K562 (cell line): ENCODE measurements at regions not wholly inside any gene's neighbourhood (a gene's known extent, or its start where the extent isn't known, plus 50 kb on each side); places are given as distances from the start of the nearest gene placed in this dataset.

Experiments used
- ARID2 ChIP-seq: fragments of 450-650 bp; IDR thresholded peaks from 2 replicates; pipeline ENCODE4 v1.6.1; 2017; ENCODE audit warnings: antibody characterized with exemption, mild to moderate bottlenecking
- DACH1 ChIP-seq: fragments of 450-650 bp; IDR thresholded peaks from 2 replicates; pipeline ENCODE4 v1.6.1; 2018; ENCODE audit not compliant: partially characterized antibody
- NR0B1 ChIP-seq: fragments of 450-650 bp; IDR thresholded peaks from one replicate; pipeline ENCODE4 v1.6.1; 2018; ENCODE audit warnings: mild to moderate bottlenecking, moderate library complexity; ENCODE audit not compliant: partially characterized antibody
- SNRNP70 ChIP-seq: fragments of 200-400 bp; formaldehyde crosslinking; optimal IDR thresholded peaks from 2 replicates; pipeline ENCODE3; 2017; ENCODE audit warnings: low read depth, low read length
- TAF1 ChIP-seq: IDR thresholded peaks from 2 replicates; pipeline ENCODE4 v1.6.1; 2011; ENCODE audit warnings: mild to moderate bottlenecking, low read length, moderate library complexity; ENCODE audit not compliant: insufficient read depth, control insufficient read depth, severe bottlenecking; ENCODE audit errors: extremely low read depth
- TFAP4 ChIP-seq: sonication (generic); formaldehyde crosslinking; IDR thresholded peaks from 2 replicates; pipeline ENCODE4 v1.8.0; 2022; ENCODE audit warnings: missing genetic modification reagents, mild to moderate bottlenecking, moderate library complexity, borderline replicate concordance
- THRA ChIP-seq: fragments of 450-650 bp; IDR thresholded peaks from 2 replicates; pipeline ENCODE4 v1.6.1; 2017; ENCODE audit warnings: mild to moderate bottlenecking, moderate library complexity
- THRB ChIP-seq: fragments of 450-650 bp; formaldehyde crosslinking; conservative IDR thresholded peaks from 2 replicates; pipeline ENCODE4 v1.4.0; 2022; ENCODE audit warnings: mild to moderate bottlenecking, missing genetic modification characterization
- TSC22D4 ChIP-seq: fragments of 450-650 bp; IDR thresholded peaks from 2 replicates; pipeline ENCODE4 v1.6.1; 2016; ENCODE audit warnings: missing genetic modification characterization, missing biosample characterization, control low read depth
- ZNF143 ChIP-seq: sonication (generic); formaldehyde crosslinking; IDR thresholded peaks from 2 replicates; pipeline ENCODE4 v1.9.0; 2022; ENCODE audit warnings: mild to moderate bottlenecking, missing genetic modification reagents
- ZNF354B ChIP-seq: fragments of 250-450 bp; sonication (Bioruptor Pico); IDR thresholded peaks from 2 replicates; pipeline ENCODE4 v1.4.0; 2020
- ZNF639 ChIP-seq, 2 experiments: fragments of 200-800 bp in 1 of 2; sonication (Bioruptor generic) in 1 of 2; sonication (generic) in 1 of 2; formaldehyde crosslinking in 1 of 2; IDR thresholded peaks in 1 of 2; conservative IDR thresholded peaks in 1 of 2; 2 replicates each; pipeline versions ENCODE4 v1.5.0 to v1.6.1; 2016 to 2020; ENCODE audit warnings: missing compliant biosample characterization in 1 of 2, missing genetic modification characterization in 1 of 2, missing genetic modification reagents in 1 of 2
- TF ChIP-seq, protein P1 (sequence below): fragments of 250-450 bp; sonication (Bioruptor Pico); IDR thresholded peaks from 2 replicates; pipeline ENCODE4 v1.5.0; 2021

DNA sequence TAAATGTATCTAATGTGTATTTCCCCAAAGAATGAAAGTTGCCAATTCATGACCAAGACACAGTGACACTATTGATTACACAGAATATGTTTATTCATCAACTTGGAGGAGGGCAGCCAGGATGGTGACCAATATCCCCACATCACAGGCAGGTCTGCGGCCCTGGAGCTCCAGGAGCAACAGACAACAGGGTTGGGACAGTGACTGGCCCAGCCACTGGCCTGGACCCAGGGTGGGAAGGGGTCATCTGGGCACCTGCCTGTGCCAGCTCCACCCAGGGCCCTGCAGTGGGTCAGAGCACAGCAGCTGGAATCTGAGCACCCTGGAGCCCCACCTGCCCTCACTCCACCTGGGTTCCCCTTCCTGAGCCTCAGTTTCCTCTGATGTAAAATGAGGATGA lies 466.1 kb downstream of the MATN1 start (continued):
- no peak for TF ChIP-seq ARID2
- no peak for TF ChIP-seq DACH1
- TF ChIP-seq SNRNP70 = no peak
- no peak for TF ChIP-seq TAF1
- TF ChIP-seq THRB (CRISPR knock-in tag) = no peak
- TF ChIP-seq, protein P1, sequence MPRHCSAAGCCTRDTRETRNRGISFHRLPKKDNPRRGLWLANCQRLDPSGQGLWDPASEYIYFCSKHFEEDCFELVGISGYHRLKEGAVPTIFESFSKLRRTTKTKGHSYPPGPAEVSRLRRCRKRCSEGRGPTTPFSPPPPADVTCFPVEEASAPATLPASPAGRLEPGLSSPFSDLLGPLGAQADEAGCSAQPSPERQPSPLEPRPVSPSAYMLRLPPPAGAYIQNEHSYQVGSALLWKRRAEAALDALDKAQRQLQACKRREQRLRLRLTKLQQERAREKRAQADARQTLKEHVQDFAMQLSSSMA (CRISPR knock-in tag) = no peak
- TF ChIP-seq ZNF143 (CRISPR knock-in tag) = no peak
- TF ChIP-seq ZNF354B (CRISPR knock-in tag) = no peak
- TF ChIP-seq THRA = no peak
- TF ChIP-seq TSC22D4 (tag) = no peak
- no peak for TF ChIP-seq ZNF639 (CRISPR knock-in tag; conservative IDR thresholded peaks at IDR 0.05 in 1 of 2, IDR thresholded peaks at IDR 0.05 in 1 of 2)
- no peak for TF ChIP-seq TFAP4
- no peak for TF ChIP-seq NR0B1
